Vagina (tissue), 2 donors: ENCODE measurements at regions not wholly inside any gene's neighbourhood (a gene's known extent, or its start where the extent isn't known, plus 50 kb on each side); places are given as distances from the start of the nearest gene placed in this dataset.

Experiments
- DNase-seq, 2 donors: peaks; one replicate each; pipeline ENCODE4 v3.0.0-alpha.2; 2017; ENCODE audit errors: extremely low spot score in 2 of 2
- H3K27ac ChIP-seq: fragments of 200-600 bp; sonication (generic); one replicate; pipeline ENCODE4 v1.5.1; 2019
- H3K27me3 ChIP-seq: fragments of 200-600 bp; sonication (generic); one replicate; pipeline ENCODE4 v1.5.1; 2019
- H3K36me3 ChIP-seq, 2 donors: fragments of 200-600 bp; sonication (generic); one replicate each; pipeline ENCODE4 v1.5.1; 2017 to 2019
- H3K4me1 ChIP-seq: fragments of 200-600 bp; sonication (generic); one replicate; pipeline ENCODE4 v1.5.1; 2019
- H3K4me3 ChIP-seq, 2 donors: fragments of 200-600 bp; sonication (generic); 1 replicate in 1 of 2; 2 replicates in 1 of 2; pipeline ENCODE4 v1.5.1; 2016 to 2019
- H3K9me3 ChIP-seq: fragments of 200-600 bp; sonication (generic); one replicate; pipeline ENCODE4 v1.5.1; 2019
- POLR2A ChIP-seq, 2 donors: fragments of 450-650 bp; IDR thresholded peaks; one replicate each; pipeline ENCODE4 v1.6.1; 2017; ENCODE audit warnings: antibody characterized with exemption in 2 of 2, mild to moderate bottlenecking in 2 of 2, moderate library complexity in 2 of 2
- POLR2AphosphoS5 ChIP-seq, 2 donors: sonication (generic); formaldehyde crosslinking; IDR thresholded peaks; one replicate each; pipeline ENCODE4 v1.9.0; 2017; ENCODE audit warnings: antibody characterized with exemption in 2 of 2, mild to moderate bottlenecking in 2 of 2, low read depth in 1 of 2; ENCODE audit not compliant: insufficient read depth in 1 of 2
- intact Hi-C: fragments of 100-400 bp; cut with DNase I; formaldehyde crosslinking; loops from one replicate; pipeline ENCODE4 v1.15.1; 2023
- TF ChIP-seq, protein P1 (sequence below), 3 experiments: fragments of 450-650 bp in 2 of 3; fragments of 200-600 bp in 1 of 3; sonication (generic) in 1 of 3; IDR thresholded peaks; one replicate each; pipeline ENCODE4 v1.5.1; 2017 to 2019; ENCODE audit warnings: antibody characterized with exemption in 3 of 3, mild to moderate bottlenecking in 2 of 3, moderate library complexity in 2 of 3

DNA sequence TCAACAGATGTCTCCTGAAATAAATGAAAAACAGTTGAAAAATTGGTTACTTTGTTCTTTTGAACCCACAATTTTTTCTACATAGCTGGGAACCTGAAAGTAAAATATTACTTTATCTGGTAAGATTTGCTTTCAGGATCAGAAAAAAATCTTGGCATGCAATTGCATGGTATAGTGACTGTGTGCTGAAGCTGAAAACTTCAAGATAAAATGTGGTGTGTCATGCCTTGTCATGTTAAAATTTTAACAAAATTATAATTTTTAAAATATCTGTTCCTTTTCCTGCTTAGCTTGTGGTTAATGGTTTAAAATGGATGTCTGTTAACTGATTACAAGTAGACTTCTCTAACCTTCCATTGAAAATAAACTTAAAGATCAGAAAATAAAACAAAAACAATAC lies 904.8 kb downstream of the PDHA2 start:
- Histone ChIP-seq H3K27ac (no peak overlapping the region), H3K9me3 (no peaks in the 10 kb centered on the region), H3K36me3 (no peaks in the 10 kb centered on the region), H3K4me3 (no peak overlapping the region), H3K4me1 (no peaks in the 10 kb centered on the region), H3K27me3 (no peaks in the 10 kb centered on the region)
- DNase-seq: no peak
- intact Hi-C loops: no loop called here
- TF ChIP-seq, protein P1, sequence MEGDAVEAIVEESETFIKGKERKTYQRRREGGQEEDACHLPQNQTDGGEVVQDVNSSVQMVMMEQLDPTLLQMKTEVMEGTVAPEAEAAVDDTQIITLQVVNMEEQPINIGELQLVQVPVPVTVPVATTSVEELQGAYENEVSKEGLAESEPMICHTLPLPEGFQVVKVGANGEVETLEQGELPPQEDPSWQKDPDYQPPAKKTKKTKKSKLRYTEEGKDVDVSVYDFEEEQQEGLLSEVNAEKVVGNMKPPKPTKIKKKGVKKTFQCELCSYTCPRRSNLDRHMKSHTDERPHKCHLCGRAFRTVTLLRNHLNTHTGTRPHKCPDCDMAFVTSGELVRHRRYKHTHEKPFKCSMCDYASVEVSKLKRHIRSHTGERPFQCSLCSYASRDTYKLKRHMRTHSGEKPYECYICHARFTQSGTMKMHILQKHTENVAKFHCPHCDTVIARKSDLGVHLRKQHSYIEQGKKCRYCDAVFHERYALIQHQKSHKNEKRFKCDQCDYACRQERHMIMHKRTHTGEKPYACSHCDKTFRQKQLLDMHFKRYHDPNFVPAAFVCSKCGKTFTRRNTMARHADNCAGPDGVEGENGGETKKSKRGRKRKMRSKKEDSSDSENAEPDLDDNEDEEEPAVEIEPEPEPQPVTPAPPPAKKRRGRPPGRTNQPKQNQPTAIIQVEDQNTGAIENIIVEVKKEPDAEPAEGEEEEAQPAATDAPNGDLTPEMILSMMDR (IDR thresholded peaks at IDR 0.05): no peak
- TF ChIP-seq POLR2A (IDR thresholded peaks at IDR 0.05) (no peak), POLR2AphosphoS5 (IDR thresholded peaks at IDR 0.05; ENCODE audit: insufficient read depth in 1 of 2, low read depth in 1 of 2) (no peak)

DNA sequence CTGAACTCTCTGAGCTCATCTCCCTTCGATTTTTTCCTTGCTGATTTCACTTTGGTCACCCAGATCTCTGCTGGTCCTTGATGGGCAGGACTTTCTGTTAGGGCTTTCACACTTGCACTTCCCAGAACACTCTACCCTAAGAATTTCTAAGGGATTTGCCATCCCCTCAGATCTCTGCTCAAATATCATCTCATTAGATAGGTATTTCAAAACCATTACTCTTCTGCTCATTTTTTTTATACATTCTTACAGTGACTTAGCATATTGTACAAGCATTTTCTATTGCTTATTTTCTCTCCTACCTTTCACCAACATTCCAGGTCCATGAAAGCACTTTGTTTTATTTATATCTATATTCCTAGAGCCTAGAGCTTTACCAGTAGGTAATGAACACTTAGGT lies 913.3 kb downstream of the PDHA2 start:
- H3K4me3 ChIP-seq: no peak overlapping the region
- TF ChIP-seq, protein P1 (IDR thresholded peaks at IDR 0.05): no peak
- no peak for TF ChIP-seq POLR2AphosphoS5 (IDR thresholded peaks at IDR 0.05; ENCODE audit: insufficient read depth in 1 of 2, low read depth in 1 of 2)
- TF ChIP-seq POLR2A (IDR thresholded peaks at IDR 0.05): no peak
- H3K27ac ChIP-seq: no peak overlapping the region
- DNase-seq: no peak
- no peaks in the 10 kb centered on the region for H3K36me3 ChIP-seq
- no peaks in the 10 kb centered on the region for H3K9me3 ChIP-seq
- H3K4me1 ChIP-seq: no peaks in the 10 kb centered on the region
- intact Hi-C loops: no loop called here
- H3K27me3 ChIP-seq: no peaks in the 10 kb centered on the region

DNA sequence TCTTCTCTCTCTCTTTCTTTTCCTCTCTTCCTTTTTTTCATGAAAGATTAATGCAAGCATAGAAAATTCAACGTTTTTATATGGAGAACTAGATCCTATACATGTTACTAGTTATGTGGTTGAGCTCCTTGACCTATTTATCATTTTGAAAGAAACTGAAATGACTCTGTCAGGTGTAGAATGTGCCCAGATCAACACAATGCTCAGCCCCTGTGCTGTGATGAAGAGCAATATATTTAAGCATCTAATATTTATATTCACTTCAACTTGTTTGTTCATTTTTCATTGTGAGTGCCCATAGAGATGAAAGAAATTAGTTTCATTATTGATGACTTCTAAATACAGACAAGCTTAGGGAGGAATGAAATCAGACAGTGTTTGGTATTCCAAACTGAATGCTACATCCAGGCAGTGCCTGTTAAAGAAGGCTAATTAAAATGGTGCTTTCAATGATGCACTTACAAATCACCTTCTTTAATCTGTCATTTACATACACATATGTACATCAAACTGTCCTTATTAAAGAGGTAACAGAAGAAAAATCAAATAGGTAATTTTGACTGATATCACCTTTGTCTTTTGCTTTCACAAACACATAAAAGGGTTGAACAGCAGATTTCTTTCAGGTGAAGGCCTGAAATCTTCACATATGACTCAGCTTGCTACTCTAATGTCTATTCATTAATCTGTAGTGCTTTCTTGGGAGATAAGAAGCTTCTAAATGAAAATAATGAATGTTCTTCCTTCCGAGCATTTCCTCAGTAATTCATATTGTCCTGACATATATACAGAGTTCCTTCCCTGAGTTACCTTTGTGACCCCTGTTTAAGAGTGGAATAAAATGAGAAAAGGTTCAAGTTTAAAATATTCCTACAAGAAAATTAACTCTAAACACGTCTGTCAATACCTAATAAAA lies 915.9 kb downstream of the PDHA2 start:
- intact Hi-C loops: no loop called here
- H3K27ac ChIP-seq: no peak overlapping the region
- no peak for DNase-seq
- no peaks in the 10 kb centered on the region for H3K4me1 ChIP-seq
- no peaks in the 10 kb centered on the region for H3K27me3 ChIP-seq
- H3K36me3 ChIP-seq: no peaks in the 10 kb centered on the region
- TF ChIP-seq POLR2AphosphoS5 (IDR thresholded peaks at IDR 0.05; ENCODE audit: insufficient read depth in 1 of 2, low read depth in 1 of 2) (no peak), POLR2A (IDR thresholded peaks at IDR 0.05) (no peak)
- TF ChIP-seq, protein P1 (IDR thresholded peaks at IDR 0.05): no peak
- no peaks in the 10 kb centered on the region for H3K9me3 ChIP-seq
- no peak overlapping the region for H3K4me3 ChIP-seq

DNA sequence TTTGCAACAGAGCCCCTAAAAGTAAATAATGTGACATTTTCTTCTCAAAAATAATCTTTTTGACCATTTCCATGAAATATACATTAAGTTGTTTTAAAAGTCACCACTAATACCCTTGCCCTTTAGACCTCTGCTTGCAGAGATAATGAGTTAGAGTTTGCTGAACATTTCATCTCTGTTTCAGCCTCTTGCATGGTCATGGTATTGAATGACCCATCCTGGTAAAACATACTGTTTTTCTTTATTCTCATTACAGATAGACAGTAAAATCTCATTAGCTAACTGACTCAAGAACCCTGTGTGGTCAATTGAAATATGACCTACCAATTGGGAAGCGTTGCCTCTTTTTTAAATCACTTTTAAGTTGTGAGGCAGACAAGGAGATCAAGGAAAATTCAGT lies 916.7 kb downstream of the PDHA2 start:
- DNase-seq: no peak
- TF ChIP-seq POLR2AphosphoS5 (IDR thresholded peaks at IDR 0.05; ENCODE audit: insufficient read depth in 1 of 2, low read depth in 1 of 2) (no peak), POLR2A (IDR thresholded peaks at IDR 0.05) (no peak)
- TF ChIP-seq, protein P1 (IDR thresholded peaks at IDR 0.05): no peak
- Histone ChIP-seq H3K36me3 (no peaks in the 10 kb centered on the region), H3K27me3 (no peaks in the 10 kb centered on the region), H3K4me1 (no peaks in the 10 kb centered on the region), H3K4me3 (no peak overlapping the region), H3K27ac (no peak overlapping the region), H3K9me3 (no peaks in the 10 kb centered on the region)
- intact Hi-C loops: no loop called here

DNA sequence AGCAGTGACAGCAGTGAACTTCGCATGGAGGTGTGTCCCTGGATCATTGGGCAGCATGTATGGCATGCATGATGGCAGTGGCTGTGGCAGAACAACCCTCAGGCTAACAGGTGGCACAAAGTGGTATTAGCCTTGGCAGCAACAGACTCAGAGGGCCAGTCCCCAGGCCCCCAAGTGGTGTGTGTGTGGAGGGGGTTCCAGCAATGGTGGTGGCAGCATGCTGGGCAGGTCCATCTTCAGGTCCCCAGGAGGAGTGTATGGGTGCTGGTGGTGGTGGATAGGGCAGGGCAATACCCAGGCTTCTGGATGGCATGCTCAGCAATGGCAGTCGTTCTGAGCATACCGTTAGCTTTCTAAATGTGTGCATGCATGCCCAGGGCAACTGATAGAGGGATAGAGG lies 923.7 kb downstream of the PDHA2 start:
- no peaks in the 10 kb centered on the region for H3K4me1 ChIP-seq
- DNase-seq: no peak
- H3K4me3 ChIP-seq: no peak overlapping the region
- H3K27ac ChIP-seq: no peak overlapping the region
- H3K27me3 ChIP-seq: no peaks in the 10 kb centered on the region
- no peaks in the 10 kb centered on the region for H3K9me3 ChIP-seq
- no peaks in the 10 kb centered on the region for H3K36me3 ChIP-seq
- TF ChIP-seq, protein P1 (IDR thresholded peaks at IDR 0.05): no peak
- TF ChIP-seq POLR2A (IDR thresholded peaks at IDR 0.05) (no peak), POLR2AphosphoS5 (IDR thresholded peaks at IDR 0.05; ENCODE audit: insufficient read depth in 1 of 2, low read depth in 1 of 2) (no peak)
- intact Hi-C loops: no loop called here
